NCI-H82 treated with DMSO at 0.1 percent for 48 hours (cell line): ENCODE measurements at regions not wholly inside any gene's neighbourhood (a gene's known extent, or its start where the extent isn't known, plus 50 kb on each side); places are given as distances from the start of the nearest gene placed in this dataset.

Source experiments
- DNase-seq: peaks from one replicate; lab custom pipeline; 2025; ENCODE audit not compliant: unreplicated experiment; lab: John Stamatoyannopoulos, UW

DNA sequence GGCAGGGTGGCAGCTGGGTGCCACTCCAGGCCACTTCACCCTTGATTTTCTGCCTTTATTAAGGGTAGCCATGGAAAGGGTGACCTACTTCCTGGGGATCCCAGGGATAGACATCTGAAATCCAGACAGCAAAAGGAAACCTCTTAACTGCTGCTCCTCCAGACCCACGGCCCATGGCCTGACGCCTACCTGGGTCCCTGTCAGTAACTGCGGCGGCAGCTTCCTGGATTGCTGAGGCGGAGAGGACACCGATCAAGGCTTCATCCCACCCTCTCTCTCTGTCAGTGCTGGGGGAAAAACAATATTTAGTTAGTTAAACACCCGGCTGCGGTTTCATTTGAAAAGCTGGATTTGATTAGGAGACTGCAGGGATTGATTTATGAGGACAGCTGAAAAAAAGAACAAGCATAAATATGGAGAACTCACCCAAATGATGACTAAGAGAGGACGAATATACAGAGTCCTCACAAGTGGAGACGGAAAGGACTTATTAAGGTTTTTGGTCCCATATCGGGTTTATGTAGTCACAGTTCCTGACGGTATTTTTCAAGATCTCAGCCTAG is 158.7 kb upstream of the KLF4 start:
- no peak for DNase-seq

DNA sequence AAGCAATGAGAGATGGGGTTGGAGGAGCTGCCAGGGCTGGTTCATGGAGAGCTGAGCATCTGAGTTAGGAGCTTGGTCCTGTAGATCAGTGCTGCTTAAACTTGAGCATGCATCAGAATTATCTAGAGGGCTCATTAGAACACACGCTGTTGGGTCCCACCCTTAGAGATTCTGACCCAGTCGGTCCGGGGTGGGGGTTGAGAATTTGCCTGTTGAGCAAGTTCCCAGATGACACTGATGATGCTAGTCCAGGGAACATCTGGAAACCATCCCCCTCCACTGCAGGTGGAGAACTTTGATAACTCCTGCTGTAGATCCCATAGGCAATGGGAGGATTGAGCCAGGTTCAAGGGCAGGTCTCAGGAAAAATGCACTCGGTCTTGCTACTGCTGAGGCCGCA is 158.0 kb upstream of the KLF4 start:
- no peak for DNase-seq

DNA sequence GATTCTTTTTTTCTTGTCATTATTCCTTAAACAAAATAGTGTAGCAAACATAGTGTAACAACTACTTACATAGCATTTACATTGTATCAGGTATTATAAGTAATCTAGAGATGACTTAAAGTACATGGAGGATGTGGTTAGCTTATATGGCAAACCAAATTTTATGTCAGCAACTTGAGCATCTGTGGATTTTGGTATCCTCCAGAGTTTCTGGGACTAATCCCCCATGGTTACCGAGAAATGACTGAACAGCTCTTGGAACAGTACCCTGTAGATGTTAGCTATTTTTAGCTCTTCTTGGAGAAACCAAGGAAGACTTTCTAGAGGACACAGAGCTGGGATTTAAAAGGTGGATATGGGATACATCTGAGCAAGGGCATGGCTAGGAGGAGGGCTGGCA is 157.6 kb upstream of the KLF4 start:
- no peak for DNase-seq

DNA sequence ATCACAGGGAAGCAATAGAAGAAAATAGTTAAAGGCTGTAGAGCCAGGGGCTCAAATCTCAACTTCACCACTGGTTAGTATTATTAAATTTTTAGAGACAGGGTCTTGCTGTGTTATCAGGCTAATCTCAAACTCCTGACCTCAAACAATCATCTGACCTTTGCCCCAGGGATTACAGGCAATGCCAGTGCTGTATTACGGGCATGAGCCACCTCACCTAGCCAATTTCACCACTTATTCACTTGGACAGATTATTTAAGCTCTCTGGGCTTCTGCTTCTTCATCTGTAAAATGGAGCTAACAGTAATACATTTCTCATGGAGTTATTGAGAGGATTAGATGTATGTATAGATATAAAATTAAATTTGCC is 155.9 kb upstream of the KLF4 start:
- no peak for DNase-seq

DNA sequence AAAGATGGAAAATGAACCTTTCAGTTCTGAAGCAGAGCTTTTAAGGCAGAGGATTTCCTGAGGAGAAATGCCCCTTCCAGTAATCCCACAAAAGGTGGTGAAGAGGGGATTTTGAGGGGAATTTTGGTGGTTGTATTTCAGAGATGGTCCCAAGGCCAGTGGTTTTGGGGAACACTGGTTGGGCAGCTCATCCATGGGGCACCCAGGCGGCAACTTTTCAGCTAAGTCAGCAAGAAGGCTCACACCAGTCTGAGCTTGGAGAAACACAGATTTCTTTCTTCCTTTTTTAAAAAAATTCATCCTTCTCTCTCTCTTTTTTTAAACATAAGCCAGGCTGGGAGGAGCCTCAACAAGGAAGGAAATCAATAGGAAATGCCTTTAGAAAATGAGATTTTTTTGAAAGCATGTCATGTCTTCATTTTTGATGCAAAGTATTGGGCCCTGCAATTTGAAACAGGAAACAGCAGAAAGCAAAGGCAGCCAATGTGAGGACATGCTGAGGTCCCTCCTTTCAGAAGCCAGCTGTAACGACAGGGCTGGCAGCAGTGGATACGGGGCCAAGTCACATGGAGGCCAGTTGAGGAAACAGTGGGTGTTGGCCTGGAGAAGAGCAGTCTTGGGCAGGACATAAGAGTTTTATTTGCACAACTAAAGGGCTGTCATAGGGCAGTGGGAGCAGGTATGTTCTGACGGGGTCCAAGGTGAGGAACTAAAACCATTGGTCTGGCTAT is 155.3 kb upstream of the KLF4 start:
- no peak for DNase-seq

DNA sequence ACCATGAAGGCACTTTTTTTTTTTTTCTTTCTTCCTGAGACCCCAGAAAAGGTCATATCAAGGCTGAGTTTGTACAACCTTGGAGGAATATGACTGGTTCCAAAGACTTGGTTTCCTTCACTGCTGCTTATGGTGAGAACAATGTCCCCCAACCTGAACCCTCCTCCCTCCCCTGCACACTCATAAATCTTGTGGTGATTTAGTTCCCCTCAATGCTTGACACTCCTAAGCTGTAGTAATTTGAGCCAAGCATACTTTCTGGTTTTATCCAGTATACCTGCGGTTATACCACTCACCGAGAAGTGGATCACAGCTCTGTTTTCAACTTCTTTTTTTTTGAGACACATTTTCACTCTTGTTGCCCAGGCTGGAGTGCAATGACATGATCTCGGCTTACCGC is 149.9 kb upstream of the KLF4 start:
- DNase-seq: peak; percentile 66

DNA sequence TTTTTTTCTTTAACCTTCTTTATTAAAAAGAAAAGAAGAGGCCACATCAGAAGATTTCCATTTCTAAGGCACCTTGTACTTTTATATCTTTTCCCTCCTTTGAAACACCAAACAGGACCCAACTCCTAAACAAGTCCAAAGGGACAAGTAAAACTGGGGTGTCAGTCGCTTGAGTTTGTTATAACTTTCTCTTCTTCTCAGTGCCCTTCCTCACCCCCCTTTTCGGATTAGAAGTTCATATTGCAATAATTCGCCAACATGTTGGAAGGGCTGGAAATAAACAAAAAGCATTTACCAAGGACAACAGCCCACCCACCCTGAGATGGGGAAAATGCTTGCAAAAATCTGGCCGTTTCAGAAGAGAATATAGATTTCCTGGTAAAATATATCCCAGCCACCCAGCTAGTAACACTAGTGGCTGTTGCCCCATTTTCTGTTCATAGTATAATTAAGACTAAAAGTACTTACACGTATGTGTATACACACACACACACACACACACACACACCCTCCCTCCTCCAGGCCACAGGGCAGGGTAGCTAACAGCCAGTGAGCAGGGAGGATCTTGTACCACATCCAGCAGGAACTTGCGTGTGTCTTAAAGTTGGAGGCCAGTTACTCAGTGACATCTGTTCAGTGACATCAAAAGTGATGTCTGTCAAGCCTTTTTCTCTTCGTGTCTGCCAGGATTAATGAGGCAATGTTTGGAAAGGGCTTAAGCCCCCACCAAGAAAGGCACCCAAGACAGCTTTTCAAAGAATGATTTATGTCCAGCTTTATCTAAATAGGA is 149.1 kb upstream of the KLF4 start:
- DNase-seq: peak; percentile 94

DNA sequence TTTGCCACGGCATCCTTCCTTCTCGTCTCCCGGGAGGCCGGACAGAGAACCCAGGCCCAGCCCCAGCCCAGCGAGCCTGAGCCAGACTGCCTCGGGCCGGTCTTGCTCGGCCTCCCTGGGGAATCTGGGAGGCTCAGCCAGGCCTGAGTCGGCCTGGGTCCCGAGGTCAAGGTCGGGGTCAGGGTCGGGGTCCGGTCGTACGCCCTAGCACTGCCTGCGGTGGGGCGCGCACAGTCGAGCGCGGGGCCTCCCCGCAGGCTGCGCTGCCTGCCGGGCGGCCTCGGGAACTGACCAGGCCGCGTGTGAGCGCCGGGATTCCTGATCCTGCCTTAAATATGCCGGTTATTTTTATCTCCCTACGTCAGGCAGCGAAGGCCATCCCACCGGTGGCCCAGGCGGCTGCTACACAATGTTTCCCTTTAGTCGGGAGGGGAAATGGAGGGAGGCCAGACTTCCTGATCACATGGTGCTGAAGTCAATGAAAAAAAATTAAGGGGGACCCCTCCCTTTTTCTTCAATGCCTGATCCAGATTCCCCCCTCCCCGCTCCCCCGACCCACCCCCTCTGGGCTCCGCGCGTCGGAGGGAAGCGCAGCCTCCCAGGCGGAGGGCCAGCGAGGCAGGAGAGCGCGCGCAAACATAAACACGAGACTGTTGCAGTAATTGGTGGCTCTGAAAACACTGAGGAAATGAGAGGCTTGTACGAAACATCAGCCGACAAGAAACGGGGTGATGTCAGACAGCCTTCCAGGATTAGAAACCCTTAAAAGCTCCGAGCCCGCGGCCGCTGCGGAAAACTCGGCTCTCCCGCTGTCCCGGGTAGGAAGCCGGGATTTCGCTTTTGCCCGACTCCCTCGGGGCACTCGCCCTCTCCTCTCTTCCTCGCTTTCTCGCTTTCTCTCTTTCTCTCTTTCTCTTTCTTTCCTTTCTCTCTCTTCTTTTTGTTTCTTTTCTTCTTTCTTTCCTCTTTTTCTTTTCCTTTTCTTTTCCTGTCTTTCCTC is 148.2 kb upstream of the KLF4 start:
- no peak for DNase-seq

DNA sequence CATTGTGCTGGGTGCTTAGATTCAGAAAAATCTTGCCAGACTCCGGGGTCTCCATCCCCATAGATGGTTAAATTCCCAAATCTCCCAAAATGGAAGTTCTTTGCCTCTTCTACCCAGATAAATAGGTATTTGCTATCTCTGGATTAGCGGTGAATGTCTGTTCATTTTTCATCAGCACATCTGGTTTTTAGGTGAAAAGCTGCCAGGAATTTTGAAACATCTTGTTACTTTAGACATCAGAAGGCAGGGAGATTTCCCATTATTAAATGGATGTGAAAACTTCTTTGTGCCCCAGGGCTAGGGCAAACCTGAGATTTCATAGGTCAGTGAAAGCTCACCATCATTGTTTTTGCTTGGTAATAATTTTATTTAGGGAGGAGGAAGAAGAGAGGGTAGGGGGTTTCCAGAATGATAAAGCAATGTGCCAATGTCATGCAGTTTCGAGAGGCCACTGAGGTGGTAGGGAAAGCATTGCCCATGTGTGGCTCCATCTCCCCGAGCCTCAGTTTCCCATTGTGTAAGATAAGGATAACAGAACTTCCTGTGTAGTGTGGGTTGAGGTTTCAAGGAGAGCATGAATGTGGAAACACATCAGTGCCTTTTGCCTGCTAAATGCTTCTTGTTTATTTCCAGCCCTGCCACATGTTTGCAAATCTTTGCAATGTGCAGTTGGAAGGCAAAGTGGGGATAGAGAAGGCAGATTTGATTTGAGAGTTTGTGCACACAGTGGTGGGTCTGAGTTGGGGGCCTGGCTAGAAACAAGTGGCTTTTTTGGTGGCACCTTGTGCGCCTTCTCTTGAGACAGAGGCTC is 147.2 kb upstream of the KLF4 start:
- DNase-seq: no peak

DNA sequence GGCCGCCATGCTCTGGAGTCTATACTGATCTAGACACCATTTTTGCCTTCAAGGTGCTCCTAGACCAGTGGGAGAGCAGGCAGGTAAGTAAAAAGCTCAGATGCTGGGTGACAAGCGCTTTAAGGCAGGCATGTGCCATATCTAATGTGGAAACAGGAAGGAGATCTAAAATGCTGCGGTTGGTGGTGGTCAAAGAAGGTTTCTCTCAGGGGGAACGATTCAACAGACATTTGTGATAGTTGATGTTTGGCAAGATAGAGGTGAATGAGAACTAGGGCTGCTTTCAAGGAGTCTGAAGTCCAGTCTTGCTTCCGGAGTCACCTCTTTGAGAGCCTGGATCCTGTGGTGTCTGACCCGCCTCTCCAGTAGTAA is 146.2 kb upstream of the KLF4 start:
- no peak for DNase-seq

DNA sequence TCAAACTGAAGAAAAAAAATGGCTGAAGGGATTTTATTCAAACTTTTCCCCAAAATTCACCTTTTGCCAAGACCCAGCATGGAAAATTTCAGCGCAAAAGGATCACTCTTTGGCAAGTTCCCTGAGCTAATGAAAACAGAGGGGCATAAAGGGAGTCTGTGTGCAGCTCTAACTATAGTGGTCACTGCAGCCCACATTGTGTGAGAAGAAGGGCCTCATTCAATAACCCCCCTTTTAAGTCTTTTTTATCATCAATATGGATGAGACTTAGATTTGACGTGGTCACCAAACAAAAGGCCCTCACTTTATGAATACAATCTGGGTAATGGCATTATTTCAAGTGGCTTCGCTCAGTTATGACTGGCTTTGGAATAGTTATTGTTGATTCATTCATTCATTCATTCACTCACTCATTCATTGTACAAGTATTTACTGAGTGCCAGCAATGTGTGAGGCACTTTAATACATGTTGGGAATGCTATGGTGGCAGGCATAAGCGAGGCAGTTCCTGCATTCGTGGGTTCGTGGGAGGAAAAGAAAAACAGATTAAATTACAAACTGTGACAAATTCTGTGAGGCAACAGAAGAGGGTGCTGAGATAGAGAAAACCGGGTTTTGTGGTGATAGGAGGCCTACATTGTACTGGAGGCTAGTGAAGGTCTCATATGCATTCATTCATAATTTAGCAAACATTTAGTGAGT is 145.7 kb upstream of the KLF4 start:
- no peak for DNase-seq

DNA sequence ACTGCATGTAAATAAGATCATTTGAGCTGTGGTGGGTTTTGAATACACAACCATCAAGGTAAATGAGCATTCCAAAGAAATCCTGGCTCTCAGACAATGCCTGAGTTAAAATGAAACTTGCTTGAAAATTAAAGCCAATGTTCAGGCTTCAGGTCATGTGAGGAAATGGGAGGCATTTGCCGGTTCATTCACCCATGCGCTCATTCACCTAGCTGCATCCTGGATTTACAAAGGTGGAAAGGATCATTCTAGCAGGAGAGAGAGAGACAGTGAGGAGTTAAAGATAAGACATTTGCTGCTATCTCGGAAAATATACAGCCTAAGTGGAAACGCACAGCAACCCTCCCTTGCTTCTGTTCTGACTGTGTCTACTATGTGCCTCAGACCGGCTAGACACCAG is 143.8 kb upstream of the KLF4 start:
- DNase-seq: no peak

DNA sequence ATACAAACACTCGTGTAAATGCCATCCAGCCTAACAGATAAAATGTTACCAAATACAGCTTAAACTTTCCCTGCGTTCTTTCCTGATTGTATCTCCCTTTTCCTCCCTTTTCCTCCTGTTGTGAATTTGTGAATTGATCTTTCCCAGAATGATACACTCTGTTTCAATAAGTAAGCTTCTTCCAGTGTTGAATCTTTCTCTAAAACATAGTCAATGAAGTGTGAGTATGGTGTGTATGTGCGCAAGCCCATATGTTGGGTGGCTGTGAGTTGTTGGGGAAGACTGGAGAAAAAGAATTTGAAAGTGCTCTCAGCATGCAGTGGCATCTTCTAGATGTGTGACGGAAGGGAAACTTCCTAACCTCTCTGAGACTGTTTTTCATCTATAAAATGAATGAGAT is 143.1 kb upstream of the KLF4 start:
- no peak for DNase-seq

DNA sequence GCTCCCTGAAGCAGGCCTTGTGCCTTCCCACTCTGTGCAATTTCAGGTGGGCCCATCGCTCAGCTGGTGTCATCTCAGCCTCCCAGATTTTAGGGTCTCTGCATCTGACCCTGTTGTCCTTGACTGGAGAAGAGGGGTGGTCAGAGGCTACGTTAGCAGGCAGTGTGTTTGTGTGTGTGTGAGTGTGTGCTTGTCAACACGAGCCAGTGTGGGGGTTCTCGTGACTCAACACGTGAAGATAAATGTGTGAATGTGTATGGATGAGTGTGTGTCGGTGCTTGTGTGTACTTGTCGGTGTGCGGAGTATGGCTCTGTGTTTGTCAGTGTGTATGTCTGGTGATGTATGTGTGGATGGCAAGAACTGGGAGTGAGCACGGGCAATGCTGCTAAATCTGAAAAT is 142.6 kb upstream of the KLF4 start:
- DNase-seq: no peak

DNA sequence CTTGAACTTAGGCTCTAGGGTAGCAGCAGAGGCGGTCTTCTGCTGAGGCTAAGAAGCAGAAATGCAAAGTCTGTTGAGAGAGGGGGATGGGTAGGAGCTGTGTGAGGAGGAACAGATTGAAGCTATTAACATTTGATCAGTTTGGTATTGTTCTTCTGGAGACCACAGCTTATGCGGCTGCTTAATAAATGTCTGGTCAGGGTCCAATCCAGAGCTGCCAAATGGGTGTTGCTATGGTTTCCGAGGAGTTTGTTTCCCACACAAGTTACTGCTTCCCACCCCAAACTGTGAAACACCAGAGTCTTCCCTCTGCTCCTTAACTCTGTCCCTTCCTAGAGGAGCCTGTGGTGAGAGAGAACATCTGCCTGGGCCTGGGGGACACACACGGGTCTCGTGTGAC is 142.2 kb upstream of the KLF4 start:
- DNase-seq: no peak

DNA sequence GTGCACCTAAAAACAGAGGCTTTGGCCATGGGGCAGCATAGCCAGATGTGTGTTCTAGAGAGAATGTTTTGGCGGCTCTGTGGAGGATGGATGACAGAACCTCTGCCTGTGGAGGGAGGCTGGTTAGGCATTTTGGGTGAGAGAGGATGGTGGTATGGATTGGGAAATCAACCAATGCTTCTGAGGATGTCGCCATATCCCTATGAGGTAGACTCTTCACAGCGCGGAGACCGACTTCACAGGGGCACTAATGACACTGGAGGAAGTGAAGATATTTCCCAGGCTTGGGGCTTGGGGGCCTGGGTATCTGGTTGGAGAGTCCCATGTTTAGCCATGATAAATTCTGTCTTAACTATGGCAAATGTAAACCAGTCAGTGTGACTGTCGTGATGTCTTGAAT is 140.6 kb upstream of the KLF4 start:
- no peak for DNase-seq

DNA sequence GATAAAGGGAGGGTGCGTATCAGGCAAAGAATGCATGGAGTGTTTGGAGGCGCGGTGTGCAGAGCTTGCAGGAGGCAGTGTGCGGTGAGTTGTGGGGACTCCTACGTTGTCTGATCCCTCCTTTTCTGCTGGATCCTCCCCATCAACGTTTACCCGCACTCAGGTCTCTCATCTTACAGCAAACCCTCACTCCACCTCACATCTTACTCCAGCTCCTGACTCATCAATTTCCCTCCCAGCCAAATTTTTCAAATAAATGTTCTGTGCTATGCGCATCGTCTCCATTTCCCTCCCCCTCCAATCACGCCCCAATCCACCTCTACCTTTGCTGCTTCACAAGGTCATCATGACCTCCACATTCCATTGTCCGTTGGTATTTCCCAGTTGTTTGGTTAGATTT is 138.9 kb upstream of the KLF4 start:
- DNase-seq: no peak

DNA sequence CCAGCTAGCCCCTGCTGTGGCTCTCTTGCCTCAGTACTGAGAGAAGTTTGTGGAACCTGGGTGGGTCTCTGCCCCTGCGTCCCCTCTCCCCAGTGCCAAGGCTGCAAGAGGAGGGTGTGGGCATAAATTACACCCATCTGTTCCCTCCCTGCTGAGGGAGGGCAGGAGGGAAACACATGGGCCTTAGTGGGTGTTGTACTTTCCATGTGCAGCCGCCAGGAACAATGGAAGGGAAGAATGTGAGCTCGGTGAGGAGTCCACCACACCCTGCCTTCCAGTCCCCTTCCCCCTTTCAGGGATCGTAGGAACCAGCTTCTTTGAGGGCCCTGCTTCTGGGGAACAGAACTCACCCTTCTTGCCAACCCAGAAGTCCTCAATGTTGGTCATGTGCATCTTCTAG is 138.2 kb upstream of the KLF4 start:
- DNase-seq: no peak

DNA sequence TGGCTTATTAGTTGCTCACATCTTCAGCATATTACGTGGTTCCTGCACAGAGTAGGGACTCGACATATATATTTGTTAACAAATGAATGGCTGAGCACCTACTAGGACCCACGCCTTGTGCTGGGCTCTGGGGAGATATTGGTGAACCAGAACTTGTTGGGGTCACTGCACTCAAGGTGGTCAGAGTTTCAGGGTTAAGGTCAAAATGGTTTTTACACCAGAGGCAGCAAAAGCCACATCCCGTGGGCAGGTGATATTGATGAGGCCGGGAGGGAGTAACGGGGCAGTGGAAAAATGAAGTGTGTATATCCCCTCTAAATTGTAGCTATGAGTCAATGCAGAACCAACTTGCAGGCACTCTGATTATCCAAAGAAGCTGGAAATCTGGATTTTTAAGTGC is 136.5 kb upstream of the KLF4 start:
- no peak for DNase-seq
